Panc1 (cell line): ENCODE measurements at regions not wholly inside any gene's neighbourhood (a gene's known extent, or its start where the extent isn't known, plus 50 kb on each side); places are given as distances from the start of the nearest gene placed in this dataset.

Source experiments
- CTCF ChIP-seq: fragments of 450-650 bp; IDR thresholded peaks from 2 replicates; pipeline ENCODE4 v1.5.1; 2017; ENCODE audit warnings: mild to moderate bottlenecking
- POLR2AphosphoS5 ChIP-seq: IDR thresholded peaks from 2 replicates; pipeline ENCODE4 v1.6.1; 2012; ENCODE audit warnings: mild to moderate bottlenecking, low read depth, low read length, moderate library complexity
- REST ChIP-seq, 2 experiments: IDR thresholded peaks; 2 replicates each; pipeline ENCODE4 v1.6.1; 2011 to 2012; ENCODE audit warnings: low read depth in 2 of 2, control low read depth in 1 of 2, low read length in 1 of 2, mild to moderate bottlenecking in 1 of 2, moderate library complexity in 1 of 2; ENCODE audit not compliant: insufficient read depth in 1 of 2

GRCh38 chr9:653421-653820, 188.1 kb upstream of the DMRT1 start:
- TF ChIP-seq POLR2AphosphoS5 (no peak), CTCF (no peak), REST (IDR thresholded peaks at IDR 0.05; ENCODE audit: insufficient read depth in 1 of 2, low read depth in 2 of 2, low read length in 1 of 2) (no peak)
